K562 (cell line): ENCODE measurements at regions not wholly inside any gene's neighbourhood (a gene's known extent, or its start where the extent isn't known, plus 50 kb on each side); places are given as distances from the start of the nearest gene placed in this dataset.

Experiments
- ATAC-seq: fragments of 200-7000 bp; cut with Tn5 transposase; 3 replicates; pipeline ENCODE4 v1.9.1; 2020; ENCODE audit warnings: moderate library complexity
- BruUV-seq: library from RNA; stranded (reverse); fragments of 400-500 nt; replicated peaks from 2 replicates; lab custom pipeline; 2021; lab: Mats Ljungman, UMichigan
- CTCF ChIA-PET: fragments of 300-600 bp; formaldehyde crosslinking; extraction: SDS; loops from one replicate; lab custom pipeline; 2021; ENCODE audit warnings: low intra/inter-chr PET ratio; lab: Yijun Ruan, JAX
- POLR2A ChIA-PET: fragments of 300-600, 350-650 bp; sonication (Branson Sonifier 250); formaldehyde crosslinking; extraction: SDS; loops from one replicate; lab custom pipeline; 2021; ENCODE audit warnings: antibody characterized with exemption, inconsistent platforms; lab: Yijun Ruan, JAX
- DNase-seq, 4 experiments: peaks; one replicate each; pipeline versions ENCODE4 v3.0.0 to v3.0.0-alpha.2; 2011 to 2018; ENCODE audit warnings: low spot score in 3 of 4, mixed read lengths in 3 of 4; ENCODE audit errors: extremely low read depth in 1 of 4
- FAIRE-seq: peaks from 2 replicates; lab custom pipeline; 2011; peaks lifted over from hg19 to GRCh38; lab: Jason Lieb, UNC
- H2AFZ ChIP-seq: 2 replicates; pipeline ENCODE4 v1.6.0; 2011; ENCODE audit warnings: low read depth, low read length, control low read depth, inconsistent platforms
- H3K27ac ChIP-seq: fragments of 200-600 bp; 3 replicates; pipeline ENCODE4 v1.8.0; 2011; ENCODE audit warnings: low read depth, mild to moderate bottlenecking, control low read depth, inconsistent platforms, low read length, moderate library complexity, mixed read lengths; ENCODE audit errors: extremely low read depth
- H3K27me3 ChIP-seq, 2 experiments: fragments of 300-600 bp in 1 of 2; 2 replicates in 1 of 2; 3 replicates in 1 of 2; pipeline versions ENCODE4 v1.6.0 to v1.8.0; 2011; ENCODE audit warnings: inconsistent platforms in 2 of 2, low read length in 2 of 2, mild to moderate bottlenecking in 1 of 2, mixed read lengths in 1 of 2, moderate library complexity in 1 of 2; ENCODE audit not compliant: control insufficient read depth in 2 of 2, insufficient read depth in 2 of 2
- H3K36me3 ChIP-seq: fragments of 300-600 bp; 3 replicates; pipeline ENCODE4 v1.8.0; 2011; ENCODE audit warnings: mild to moderate bottlenecking, low read length, inconsistent platforms; ENCODE audit not compliant: control insufficient read depth, insufficient read depth
- H3K4me1 ChIP-seq, 2 experiments: fragments of 200-600 bp in 1 of 2; replicated peaks in 1 of 2; 2 replicates in 1 of 2; 3 replicates in 1 of 2; pipeline versions ENCODE4 v1.5.1 to v1.8.0; 2011; ENCODE audit warnings: inconsistent platforms in 2 of 2, low read length in 2 of 2, mild to moderate bottlenecking in 1 of 2, mixed read lengths in 1 of 2, moderate library complexity in 1 of 2; ENCODE audit not compliant: control insufficient read depth in 2 of 2, insufficient read depth in 2 of 2
- H3K4me2 ChIP-seq: 2 replicates; pipeline ENCODE4 v1.6.1; 2011; ENCODE audit warnings: low read length, control low read depth, inconsistent platforms, mixed read lengths; ENCODE audit not compliant: insufficient read depth
- H3K4me3 ChIP-seq: fragments of 200-600 bp; sonication (generic), shearing (Covaris generic); 2 replicates; pipeline ENCODE4 v1.5.1; 2016; ENCODE audit warnings: control low read depth, inconsistent platforms
- H3K79me2 ChIP-seq: fragments of 200-600 bp; 3 replicates; pipeline ENCODE4 v1.8.0; 2011; ENCODE audit warnings: low read length, inconsistent platforms; ENCODE audit not compliant: control insufficient read depth, insufficient read depth
- H3K9ac ChIP-seq, 2 experiments: 2 replicates each; pipeline versions ENCODE4 v1.6.0 to v1.6.1; 2011; ENCODE audit warnings: low read depth in 2 of 2, low read length in 2 of 2, control low read depth in 1 of 2, inconsistent platforms in 1 of 2, mild to moderate bottlenecking in 1 of 2, mixed read lengths in 1 of 2; ENCODE audit not compliant: insufficient read depth in 1 of 2
- H3K9me1 ChIP-seq: one replicate; pipeline ENCODE4 v1.6.0; 2011; ENCODE audit warnings: inconsistent platforms, mild to moderate bottlenecking, low read length, moderate library complexity; ENCODE audit not compliant: control insufficient read depth, insufficient read depth
- H3K9me3 ChIP-seq: replicated peaks from 2 replicates; pipeline ENCODE4 v1.5.1; 2011; ENCODE audit warnings: low read depth, low read length, inconsistent platforms; ENCODE audit not compliant: control insufficient read depth, insufficient read depth
- H4K20me1 ChIP-seq: replicated peaks from 2 replicates; pipeline ENCODE4 v1.6.1; 2011; ENCODE audit warnings: low read length, inconsistent platforms, mixed read lengths; ENCODE audit not compliant: control insufficient read depth, insufficient read depth
- FOSL1 ChIP-seq: fragments of 200-800 bp; sonication (Bioruptor generic); conservative IDR thresholded peaks from 2 replicates; pipeline ENCODE4 v1.6.1; 2016; ENCODE audit warnings: missing genetic modification characterization, missing compliant biosample characterization
- HMBOX1 ChIP-seq: sonication (generic); IDR thresholded peaks from 2 replicates; pipeline ENCODE4 v1.6.1; 2016
- MBD2 ChIP-seq: sonication (generic); IDR thresholded peaks from 2 replicates; pipeline ENCODE4 v1.6.1; 2016; ENCODE audit warnings: low read depth, borderline replicate concordance
- NR2C1 ChIP-seq, 2 experiments: fragments of 450-650 bp; IDR thresholded peaks; 2 replicates each; pipeline ENCODE4 v1.6.1; 2017; ENCODE audit warnings: mild to moderate bottlenecking in 2 of 2, antibody characterized with exemption in 1 of 2, inconsistent platforms in 1 of 2, missing compliant biosample characterization in 1 of 2, missing genetic modification characterization in 1 of 2
- NRF1 ChIP-seq, 2 experiments: fragments of 450-650 bp; IDR thresholded peaks in 1 of 2; conservative IDR thresholded peaks in 1 of 2; 2 replicates each; pipeline ENCODE4 v1.6.1; 2014; ENCODE audit warnings: mild to moderate bottlenecking in 2 of 2
- PML ChIP-seq: IDR thresholded peaks from 2 replicates; pipeline ENCODE4 v1.6.1; 2012; ENCODE audit warnings: low read length, inconsistent platforms
- POLR2H ChIP-seq: IDR thresholded peaks from 2 replicates; pipeline ENCODE4 v1.6.1; 2016; ENCODE audit warnings: missing genetic modification characterization, low read depth, mild to moderate bottlenecking, control low read depth, missing compliant biosample characterization, moderate library complexity
- TOE1 ChIP-seq, 2 experiments: fragments of 450-650 bp in 1 of 2; sonication (generic) in 1 of 2; formaldehyde crosslinking in 1 of 2; IDR thresholded peaks; 2 replicates each; pipeline versions ENCODE4 v1.7.1 to v1.8.0; 2016 to 2022; ENCODE audit warnings: borderline replicate concordance in 2 of 2, mild to moderate bottlenecking in 2 of 2, antibody characterized with exemption in 1 of 2, inconsistent platforms in 1 of 2, low read depth in 1 of 2, missing genetic modification reagents in 1 of 2, moderate library complexity in 1 of 2
- ZNF224 ChIP-seq: sonication (generic); formaldehyde crosslinking; IDR thresholded peaks from 2 replicates; pipeline ENCODE4 v1.8.0; 2022; ENCODE audit warnings: mild to moderate bottlenecking, missing genetic modification reagents
- ZNF444 ChIP-seq: fragments of 250-450 bp; sonication (Bioruptor Pico); IDR thresholded peaks from 2 replicates; pipeline ENCODE4 v1.4.0; 2020; ENCODE audit warnings: mild to moderate bottlenecking, moderate library complexity
- ZNF699 ChIP-seq: fragments of 250-450 bp; sonication (Bioruptor Pico); IDR thresholded peaks from 2 replicates; pipeline ENCODE4 v1.8.0; 2021; ENCODE audit warnings: mild to moderate bottlenecking, moderate library complexity; ENCODE audit not compliant: insufficient replicate concordance
- WGBS: fragments of 100-300 bp; shearing (Covaris generic); methylation state at CpG from one replicate; pipeline ENCODE4 v1.1.6; 2016; ENCODE audit warnings: low coverage, mixed read lengths; ENCODE audit not compliant: insufficient coverage; ENCODE audit errors: missing lambda C conversion rate; 5-methylcytosine and 5-hydroxymethylcytosine counted together
- in situ Hi-C: fragments of 300-500 bp; cut with MboI; formaldehyde crosslinking; loops from 4 replicates; pipeline ENCODE4 v1.15.0; 2018; ENCODE audit warnings: inconsistent platforms, mixed read lengths
- intact Hi-C: fragments of 100-400 bp; cut with micrococcal nuclease; formaldehyde crosslinking; loops from 2 replicates; pipeline ENCODE4 v1.14.2; 2022

- no peaks in the 10 kb centered on the region for H3K9me3 ChIP-seq
- CTCF ChIA-PET, result no interaction called here
- H3K27me3 ChIP-seq, result no peaks in the 10 kb centered on the region
- no peak for TF ChIP-seq PML
- no peak for TF ChIP-seq ZNF699 (CRISPR knock-in tag)
- TF ChIP-seq FOSL1, result no peak
- TF ChIP-seq ZNF224, result no peak
- TF ChIP-seq MBD2, result no peak
- TF ChIP-seq ZNF444 (CRISPR knock-in tag), result no peak
- no peak for TF ChIP-seq NRF1 (conservative IDR thresholded peaks at IDR 0.05 in 1 of 2, IDR thresholded peaks at IDR 0.05 in 1 of 2)
- TF ChIP-seq POLR2H, result no peak
- TF ChIP-seq HMBOX1, result no peak
- TF ChIP-seq NR2C1 (IDR thresholded peaks at IDR 0.05), result no peak
- no peak for TF ChIP-seq NR2C1 (tag; IDR thresholded peaks at IDR 0.05)
- no peak for TF ChIP-seq TOE1 (IDR thresholded peaks at IDR 0.05; ENCODE audit: borderline replicate concordance)
- no peak for TF ChIP-seq TOE1 (CRISPR knock-in tag; IDR thresholded peaks at IDR 0.05; ENCODE audit: borderline replicate concordance, low read depth)
- no peaks in the 10 kb centered on the region for H3K4me1 ChIP-seq
- POLR2A ChIA-PET, result interaction anchor here (0.6 kb wide), 1 partner anchor 14 kb away, joined by 3 read pairs; no protein-coding TSS in a partner anchor
- intact Hi-C loops (no loop called here), in situ Hi-C loops (no loop called here)
- H4K20me1 ChIP-seq, result no peaks in the 10 kb centered on the region
- no peaks in the 10 kb centered on the region for H3K9me1 ChIP-seq
- no peaks in the 10 kb centered on the region for H3K36me3 ChIP-seq
- no peak overlapping the region for H3K27ac ChIP-seq
- no peak for ATAC-seq
- no peak overlapping the region for H2AFZ ChIP-seq
- H3K4me3 ChIP-seq, result no peak overlapping the region
- WGBS, result 0% methylated on average over 5 of the region's 5 CpGs
- H3K79me2 ChIP-seq, result no peaks in the 10 kb centered on the region
- no TSS peak for BruUV-seq
- H3K4me2 ChIP-seq, result no peak overlapping the region
- no peak for FAIRE-seq
- H3K9ac ChIP-seq, result no peak overlapping the region
- no peak for DNase-seq
Observed at GRCh38 chr21:16046656-16047330, 317.0 kb downstream of the USP25 start.
